K562 (cell line): ENCODE measurements at regions not wholly inside any gene's neighbourhood (a gene's known extent, or its start where the extent isn't known, plus 50 kb on each side); places are given as distances from the start of the nearest gene placed in this dataset.

ENCODE experiments used
- ATAC-seq: fragments of 200-7000 bp; cut with Tn5 transposase; 3 replicates; pipeline ENCODE4 v1.9.1; 2020; ENCODE audit warnings: moderate library complexity
- BruUV-seq: library from RNA; stranded (reverse); fragments of 400-500 nt; replicated peaks from 2 replicates; lab custom pipeline; 2021; lab: Mats Ljungman, UMichigan
- CTCF ChIA-PET: fragments of 300-600 bp; formaldehyde crosslinking; extraction: SDS; loops from one replicate; lab custom pipeline; 2021; ENCODE audit warnings: low intra/inter-chr PET ratio; lab: Yijun Ruan, JAX
- POLR2A ChIA-PET: fragments of 300-600, 350-650 bp; sonication (Branson Sonifier 250); formaldehyde crosslinking; extraction: SDS; loops from one replicate; lab custom pipeline; 2021; ENCODE audit warnings: antibody characterized with exemption, inconsistent platforms; lab: Yijun Ruan, JAX
- DNase-seq, 4 experiments: peaks; one replicate each; pipeline versions ENCODE4 v3.0.0 to v3.0.0-alpha.2; 2011 to 2018; ENCODE audit warnings: low spot score in 3 of 4, mixed read lengths in 3 of 4; ENCODE audit errors: extremely low read depth in 1 of 4
- FAIRE-seq: peaks from 2 replicates; lab custom pipeline; 2011; peaks lifted over from hg19 to GRCh38; lab: Jason Lieb, UNC
- H2AFZ ChIP-seq: 2 replicates; pipeline ENCODE4 v1.6.0; 2011; ENCODE audit warnings: low read depth, low read length, control low read depth, inconsistent platforms
- H3K27ac ChIP-seq: fragments of 200-600 bp; 3 replicates; pipeline ENCODE4 v1.8.0; 2011; ENCODE audit warnings: low read depth, mild to moderate bottlenecking, control low read depth, inconsistent platforms, low read length, moderate library complexity, mixed read lengths; ENCODE audit errors: extremely low read depth
- H3K27me3 ChIP-seq, 2 experiments: fragments of 300-600 bp in 1 of 2; 2 replicates in 1 of 2; 3 replicates in 1 of 2; pipeline versions ENCODE4 v1.6.0 to v1.8.0; 2011; ENCODE audit warnings: inconsistent platforms in 2 of 2, low read length in 2 of 2, mild to moderate bottlenecking in 1 of 2, mixed read lengths in 1 of 2, moderate library complexity in 1 of 2; ENCODE audit not compliant: control insufficient read depth in 2 of 2, insufficient read depth in 2 of 2
- H3K36me3 ChIP-seq: fragments of 300-600 bp; 3 replicates; pipeline ENCODE4 v1.8.0; 2011; ENCODE audit warnings: mild to moderate bottlenecking, low read length, inconsistent platforms; ENCODE audit not compliant: control insufficient read depth, insufficient read depth
- H3K4me1 ChIP-seq, 2 experiments: fragments of 200-600 bp in 1 of 2; replicated peaks in 1 of 2; 2 replicates in 1 of 2; 3 replicates in 1 of 2; pipeline versions ENCODE4 v1.5.1 to v1.8.0; 2011; ENCODE audit warnings: inconsistent platforms in 2 of 2, low read length in 2 of 2, mild to moderate bottlenecking in 1 of 2, mixed read lengths in 1 of 2, moderate library complexity in 1 of 2; ENCODE audit not compliant: control insufficient read depth in 2 of 2, insufficient read depth in 2 of 2
- H3K4me2 ChIP-seq: 2 replicates; pipeline ENCODE4 v1.6.1; 2011; ENCODE audit warnings: low read length, control low read depth, inconsistent platforms, mixed read lengths; ENCODE audit not compliant: insufficient read depth
- H3K4me3 ChIP-seq: fragments of 200-600 bp; sonication (generic), shearing (Covaris generic); 2 replicates; pipeline ENCODE4 v1.5.1; 2016; ENCODE audit warnings: control low read depth, inconsistent platforms
- H3K79me2 ChIP-seq: fragments of 200-600 bp; 3 replicates; pipeline ENCODE4 v1.8.0; 2011; ENCODE audit warnings: low read length, inconsistent platforms; ENCODE audit not compliant: control insufficient read depth, insufficient read depth
- H3K9ac ChIP-seq, 2 experiments: 2 replicates each; pipeline versions ENCODE4 v1.6.0 to v1.6.1; 2011; ENCODE audit warnings: low read depth in 2 of 2, low read length in 2 of 2, control low read depth in 1 of 2, inconsistent platforms in 1 of 2, mild to moderate bottlenecking in 1 of 2, mixed read lengths in 1 of 2; ENCODE audit not compliant: insufficient read depth in 1 of 2
- H3K9me1 ChIP-seq: one replicate; pipeline ENCODE4 v1.6.0; 2011; ENCODE audit warnings: inconsistent platforms, mild to moderate bottlenecking, low read length, moderate library complexity; ENCODE audit not compliant: control insufficient read depth, insufficient read depth
- H3K9me3 ChIP-seq: replicated peaks from 2 replicates; pipeline ENCODE4 v1.5.1; 2011; ENCODE audit warnings: low read depth, low read length, inconsistent platforms; ENCODE audit not compliant: control insufficient read depth, insufficient read depth
- H4K20me1 ChIP-seq: replicated peaks from 2 replicates; pipeline ENCODE4 v1.6.1; 2011; ENCODE audit warnings: low read length, inconsistent platforms, mixed read lengths; ENCODE audit not compliant: control insufficient read depth, insufficient read depth
- BRD4 ChIP-seq: fragments of 200-600 bp; sonication (generic); IDR thresholded peaks from 2 replicates; pipeline ENCODE4 v1.6.1; 2017; ENCODE audit warnings: inconsistent platforms
- BRF1 ChIP-seq: IDR thresholded peaks from 3 replicates; pipeline ENCODE4 v1.6.1; 2011; ENCODE audit warnings: borderline replicate concordance, mild to moderate bottlenecking; ENCODE audit not compliant: insufficient read length; ENCODE audit errors: extremely low read depth
- CHAMP1 ChIP-seq: fragments of 450-650 bp; IDR thresholded peaks from 2 replicates; pipeline ENCODE4 v1.6.1; 2016; ENCODE audit warnings: mild to moderate bottlenecking
- E2F5 ChIP-seq: sonication (generic); formaldehyde crosslinking; IDR thresholded peaks from 2 replicates; pipeline ENCODE4 v1.8.0; 2022; ENCODE audit warnings: mild to moderate bottlenecking, missing genetic modification reagents
- ETV6 ChIP-seq, 3 experiments: fragments of 150-350 bp in 1 of 3; sonication (generic) in 1 of 3; formaldehyde crosslinking in 1 of 3; IDR thresholded peaks; 2 replicates each; pipeline versions ENCODE4 v1.6.1 to v1.8.0; 2014 to 2022; ENCODE audit warnings: borderline replicate concordance in 2 of 3, low read depth in 2 of 3, antibody characterized with exemption in 1 of 3, low read length in 1 of 3, mild to moderate bottlenecking in 1 of 3, missing genetic modification reagents in 1 of 3
- GABPA ChIP-seq: fragments of 200-800 bp; sonication (Bioruptor generic); conservative IDR thresholded peaks from 2 replicates; pipeline ENCODE4 v1.6.1; 2016; ENCODE audit warnings: low read depth, missing genetic modification characterization, missing compliant biosample characterization
- GABPB2 ChIP-seq: fragments of 250-450 bp; sonication (Bioruptor Pico); conservative IDR thresholded peaks from 2 replicates; pipeline ENCODE4 v1.5.1; 2021; ENCODE audit warnings: mild to moderate bottlenecking
- IRF9 ChIP-seq: fragments of 450-650 bp; IDR thresholded peaks from 2 replicates; pipeline ENCODE4 v1.6.1; 2016; ENCODE audit warnings: missing biosample characterization, missing genetic modification characterization
- SIN3A ChIP-seq, 2 experiments: fragments of 150-350 bp in 1 of 2; IDR thresholded peaks; 2 replicates each; pipeline ENCODE4 v1.6.1; 2011 to 2016; ENCODE audit warnings: borderline replicate concordance in 2 of 2, low read depth in 2 of 2, low read length in 2 of 2, mild to moderate bottlenecking in 2 of 2, moderate library complexity in 2 of 2; ENCODE audit not compliant: control insufficient read depth in 1 of 2
- SLC30A9 ChIP-seq: fragments of 250-450 bp; sonication (Bioruptor Pico); IDR thresholded peaks from 2 replicates; pipeline ENCODE4 v1.8.0; 2022; ENCODE audit warnings: mild to moderate bottlenecking, moderate library complexity
- SMARCE1 ChIP-seq: fragments of 450-650 bp; IDR thresholded peaks from 2 replicates; pipeline ENCODE4 v1.7.1; 2016; ENCODE audit warnings: mild to moderate bottlenecking
- TAF15 ChIP-seq: fragments of 200-400 bp; formaldehyde crosslinking; IDR thresholded peaks from 2 replicates; pipeline ENCODE4 v1.6.1; 2017; ENCODE audit warnings: mild to moderate bottlenecking, low read depth, low read length, moderate library complexity
- WGBS: fragments of 100-300 bp; shearing (Covaris generic); methylation state at CpG from one replicate; pipeline ENCODE4 v1.1.6; 2016; ENCODE audit warnings: low coverage, mixed read lengths; ENCODE audit not compliant: insufficient coverage; ENCODE audit errors: missing lambda C conversion rate; 5-methylcytosine and 5-hydroxymethylcytosine counted together
- in situ Hi-C: fragments of 300-500 bp; cut with MboI; formaldehyde crosslinking; loops from 4 replicates; pipeline ENCODE4 v1.15.0; 2018; ENCODE audit warnings: inconsistent platforms, mixed read lengths
- intact Hi-C: fragments of 100-400 bp; cut with micrococcal nuclease; formaldehyde crosslinking; loops from 2 replicates; pipeline ENCODE4 v1.14.2; 2022

GRCh38 chr4:33685939-33686338, 2558.4 kb downstream of the ARAP2 start:
- no peak overlapping the region for H3K4me3 ChIP-seq
- BruUV-seq: no TSS peak
- H3K9me1 ChIP-seq: no peaks in the 10 kb centered on the region
- H3K9me3 ChIP-seq: no peaks in the 10 kb centered on the region
- TF ChIP-seq IRF9 (tag): no peak
- TF ChIP-seq, all 486 proteins: peak for 0
- WGBS: 8% methylated on average over 1 of the region's 1 CpG
- no peak overlapping the region for H3K27ac ChIP-seq
- no peak overlapping the region for H3K4me2 ChIP-seq
- no peak overlapping the region for H3K9ac ChIP-seq
- no peaks in the 10 kb centered on the region for H3K4me1 ChIP-seq
- no peak for FAIRE-seq
- in situ Hi-C loops: no loop called here
- POLR2A ChIA-PET: no interaction called here
- no peaks in the 10 kb centered on the region for H3K36me3 ChIP-seq
- H3K79me2 ChIP-seq: no peaks in the 10 kb centered on the region
- H2AFZ ChIP-seq: no peak overlapping the region
- H4K20me1 ChIP-seq: no peaks in the 10 kb centered on the region
- no peaks in the 10 kb centered on the region for H3K27me3 ChIP-seq
- intact Hi-C loops: no loop called here
- ATAC-seq: no peak
- CTCF ChIA-PET: no interaction called here
- DNase-seq: no peak

- H3K9me1 ChIP-seq: no peaks in the 10 kb centered on the region
- FAIRE-seq (no peak), ATAC-seq (no peak), DNase-seq (no peak)
- no peak overlapping the region for H3K9ac ChIP-seq
- H3K4me1 ChIP-seq: no peaks in the 10 kb centered on the region
- no peak overlapping the region for H3K4me2 ChIP-seq
- no peak overlapping the region for H2AFZ ChIP-seq
- in situ Hi-C loops: no loop called here
- H3K27me3 ChIP-seq: no peaks in the 10 kb centered on the region
- H3K79me2 ChIP-seq: no peaks in the 10 kb centered on the region
- no TSS peak for BruUV-seq
- CTCF ChIA-PET: no interaction called here
- intact Hi-C loops: no loop called here
- no peak overlapping the region for H3K27ac ChIP-seq
- no peaks in the 10 kb centered on the region for H4K20me1 ChIP-seq
- H3K36me3 ChIP-seq: no peaks in the 10 kb centered on the region
- H3K4me3 ChIP-seq: no peak overlapping the region
- POLR2A ChIA-PET: no interaction called here
- no peaks in the 10 kb centered on the region for H3K9me3 ChIP-seq
- TF ChIP-seq SMARCE1 (no peak), ETV6 (IDR thresholded peaks at IDR 0.05; ENCODE audit: borderline replicate concordance in 1 of 2, low read depth in 2 of 2, low read length in 1 of 2) (no peak), ETV6 (CRISPR knock-in tag; IDR thresholded peaks at IDR 0.05; ENCODE audit: borderline replicate concordance) (no peak), E2F5 (CRISPR knock-in tag) (no peak), BRD4 (no peak), SLC30A9 (CRISPR knock-in tag) (no peak), TAF15 (no peak), GABPB2 (no peak), SIN3A (IDR thresholded peaks at IDR 0.05; ENCODE audit: borderline replicate concordance in 2 of 2, control insufficient read depth in 1 of 2, low read depth in 2 of 2, low read length in 2 of 2) (no peak), BRF1 (no peak), GABPA (tag) (no peak), CHAMP1 (no peak)
These were observed 2548.3 kb downstream of the ARAP2 start for GRCh38 chr4:33696041-33696440.
